HUES48 (cell line): ENCODE measurements at regions not wholly inside any gene's neighbourhood (a gene's known extent, or its start where the extent isn't known, plus 50 kb on each side); places are given as distances from the start of the nearest gene placed in this dataset.

Experiments
- H3K27ac ChIP-seq: one replicate; pipeline ENCODE4 v1.7.0; 2013; ENCODE audit warnings: low read depth, low read length, inconsistent platforms
- H3K27me3 ChIP-seq: 2 replicates; pipeline ENCODE4 v1.6.1; 2013; ENCODE audit warnings: mild to moderate bottlenecking, low read length; ENCODE audit not compliant: control insufficient read depth, insufficient read depth
- H3K36me3 ChIP-seq: 2 replicates; pipeline ENCODE4 v1.6.1; 2013; ENCODE audit warnings: low read length; ENCODE audit not compliant: control insufficient read depth, insufficient read depth
- H3K4me1 ChIP-seq: 2 replicates; pipeline ENCODE4 v1.6.1; 2013; ENCODE audit warnings: mild to moderate bottlenecking, low read length; ENCODE audit not compliant: control insufficient read depth, insufficient read depth
- H3K4me3 ChIP-seq: 2 replicates; pipeline ENCODE4 v1.5.1; 2013; ENCODE audit warnings: mild to moderate bottlenecking, low read depth, low read length
- H3K9ac ChIP-seq: 2 replicates; pipeline ENCODE4 v1.6.1; 2013; ENCODE audit warnings: mild to moderate bottlenecking, low read depth, low read length, moderate library complexity
- H3K9me3 ChIP-seq: 2 replicates; pipeline ENCODE4 v1.6.1; 2013; ENCODE audit warnings: low read length; ENCODE audit not compliant: control insufficient read depth, insufficient read depth

GRCh38 chr6:50978380-50979170 is 159.9 kb downstream of the TFAP2B start:
- H3K27ac ChIP-seq, result no peak overlapping the region
- no peak overlapping the region for H3K9ac ChIP-seq
- no peaks in the 10 kb centered on the region for H3K27me3 ChIP-seq
- H3K9me3 ChIP-seq, result no peaks in the 10 kb centered on the region
- H3K36me3 ChIP-seq, result no peaks in the 10 kb centered on the region
- no peak overlapping the region for H3K4me3 ChIP-seq
- peaks cover 14% of the 10 kb centered on the region for H3K4me1 ChIP-seq

- no peaks in the 10 kb centered on the region for H3K9me3 ChIP-seq
- no peaks in the 10 kb centered on the region for H3K27me3 ChIP-seq
- no peak overlapping the region for H3K4me3 ChIP-seq
- H3K4me1 ChIP-seq, result peaks cover 14% of the 10 kb centered on the region
- H3K9ac ChIP-seq, result no peak overlapping the region; the same call in 1 of the 2 replicates
- H3K27ac ChIP-seq, result no peak overlapping the region
- no peaks in the 10 kb centered on the region for H3K36me3 ChIP-seq
These were observed 160.5 kb downstream of the TFAP2B start for GRCh38 chr6:50979171-50979525.

GRCh38 chr6:50984135-50984534 is 165.5 kb downstream of the TFAP2B start:
- H3K9me3 ChIP-seq, result no peaks in the 10 kb centered on the region
- H3K9ac ChIP-seq, result no peak overlapping the region
- H3K27ac ChIP-seq, result no peak overlapping the region
- H3K4me3 ChIP-seq, result no peak overlapping the region
- peaks cover 6% of the 10 kb centered on the region for H3K4me1 ChIP-seq
- H3K36me3 ChIP-seq, result no peaks in the 10 kb centered on the region
- no peaks in the 10 kb centered on the region for H3K27me3 ChIP-seq

GRCh38 chr6:50986319-50986718 is 167.6 kb downstream of the TFAP2B start:
- Histone ChIP-seq H3K4me1 (no peaks in the 10 kb centered on the region), H3K27ac (no peak overlapping the region), H3K9ac (no peak overlapping the region), H3K36me3 (no peaks in the 10 kb centered on the region), H3K9me3 (no peaks in the 10 kb centered on the region), H3K27me3 (no peaks in the 10 kb centered on the region), H3K4me3 (no peak overlapping the region)

- Histone ChIP-seq H3K9me3 (no peaks in the 10 kb centered on the region), H3K27me3 (no peaks in the 10 kb centered on the region), H3K9ac (no peak overlapping the region), H3K27ac (no peak overlapping the region), H3K36me3 (no peaks in the 10 kb centered on the region), H3K4me1 (no peaks in the 10 kb centered on the region), H3K4me3 (no peak overlapping the region)
These were observed 170.5 kb downstream of the TFAP2B start for GRCh38 chr6:50989123-50989522.

- Histone ChIP-seq H3K4me3 (no peak overlapping the region), H3K27ac (no peak overlapping the region), H3K27me3 (no peaks in the 10 kb centered on the region), H3K9ac (no peak overlapping the region), H3K9me3 (no peaks in the 10 kb centered on the region), H3K36me3 (no peaks in the 10 kb centered on the region), H3K4me1 (no peaks in the 10 kb centered on the region)
These were observed 172.2 kb downstream of the TFAP2B start for GRCh38 chr6:50990750-50991446.

- no peaks in the 10 kb centered on the region for H3K36me3 ChIP-seq
- H3K9me3 ChIP-seq, result no peaks in the 10 kb centered on the region
- no peaks in the 10 kb centered on the region for H3K4me1 ChIP-seq
- no peak overlapping the region for H3K27ac ChIP-seq
- no peaks in the 10 kb centered on the region for H3K27me3 ChIP-seq
- no peak overlapping the region for H3K4me3 ChIP-seq
- no peak overlapping the region for H3K9ac ChIP-seq
These were observed 173.6 kb downstream of the TFAP2B start for GRCh38 chr6:50992232-50992631.

- Histone ChIP-seq H3K4me3 (no peak overlapping the region), H3K9ac (no peak overlapping the region), H3K27ac (no peak overlapping the region), H3K36me3 (no peaks in the 10 kb centered on the region), H3K27me3 (no peaks in the 10 kb centered on the region), H3K4me1 (no peaks in the 10 kb centered on the region), H3K9me3 (no peaks in the 10 kb centered on the region)
These were observed 174.3 kb downstream of the TFAP2B start for GRCh38 chr6:50992704-50993625.

- no peaks in the 10 kb centered on the region for H3K9me3 ChIP-seq
- H3K36me3 ChIP-seq, result no peaks in the 10 kb centered on the region
- H3K9ac ChIP-seq, result no peak overlapping the region
- H3K27ac ChIP-seq, result no peak overlapping the region
- no peak overlapping the region for H3K4me3 ChIP-seq
- H3K4me1 ChIP-seq, result no peaks in the 10 kb centered on the region
- no peaks in the 10 kb centered on the region for H3K27me3 ChIP-seq
These were observed 175.5 kb downstream of the TFAP2B start for GRCh38 chr6:50993941-50994720.

GRCh38 chr6:50995036-50995435 is 176.4 kb downstream of the TFAP2B start:
- no peaks in the 10 kb centered on the region for H3K9me3 ChIP-seq
- H3K4me1 ChIP-seq, result no peaks in the 10 kb centered on the region
- H3K9ac ChIP-seq, result no peak overlapping the region
- no peaks in the 10 kb centered on the region for H3K27me3 ChIP-seq
- no peak overlapping the region for H3K27ac ChIP-seq
- H3K4me3 ChIP-seq, result no peak overlapping the region
- H3K36me3 ChIP-seq, result no peaks in the 10 kb centered on the region
